ENCODE measurements at regions not wholly inside any gene's neighbourhood (a gene's known extent, or its start where the extent isn't known, plus 50 kb on each side); places are given as distances from the start of the nearest gene placed in this dataset.

GRCh38 chr22:48799227-48799970 lies 1028.3 kb downstream of the BRD1 start:
- no peak for DNase-seq (ENCODE audit: low read depth in 2 of 2)

- DNase-seq (ENCODE audit: low read depth in 2 of 2) = no peak
Measured at GRCh38 chr22:48798281-48799226, 1029.1 kb downstream of the BRD1 start.

GRCh38 chr22:48797731-48798130 lies 1029.9 kb downstream of the BRD1 start:
- DNase-seq (ENCODE audit: low read depth in 2 of 2) = no peak

- DNase-seq (ENCODE audit: low read depth in 2 of 2) = no peak
Measured at GRCh38 chr22:48796310-48797015, 1031.2 kb downstream of the BRD1 start.

GRCh38 chr22:48795664-48796063 lies 1032.0 kb downstream of the BRD1 start:
- DNase-seq (ENCODE audit: low read depth in 2 of 2) = no peak

- no peak for DNase-seq (ENCODE audit: low read depth in 2 of 2)
Measured at GRCh38 chr22:48794906-48795305, 1032.8 kb downstream of the BRD1 start.

GRCh38 chr22:48793949-48794348 lies 1033.7 kb downstream of the BRD1 start:
- no peak for DNase-seq (ENCODE audit: low read depth in 2 of 2)

- no peak for DNase-seq (ENCODE audit: low read depth in 2 of 2)
Measured at GRCh38 chr22:48786679-48786996, 1041.0 kb downstream of the BRD1 start.

- DNase-seq (ENCODE audit: low read depth in 2 of 2) = no peak
Measured at GRCh38 chr22:48785792-48786678, 1041.6 kb downstream of the BRD1 start.

- DNase-seq (ENCODE audit: low read depth in 2 of 2) = no peak
Measured at GRCh38 chr22:48784701-48785503, 1042.8 kb downstream of the BRD1 start.

GRCh38 chr22:48783821-48784266 lies 1043.8 kb downstream of the BRD1 start:
- DNase-seq (ENCODE audit: low read depth in 2 of 2) = no peak

- DNase-seq (ENCODE audit: low read depth in 2 of 2) = no peak
Measured at GRCh38 chr22:48782811-48783511, 1044.7 kb downstream of the BRD1 start.

- no peak for DNase-seq (ENCODE audit: low read depth in 2 of 2)
Measured at GRCh38 chr22:48782326-48782725, 1045.3 kb downstream of the BRD1 start.

- DNase-seq (ENCODE audit: low read depth in 2 of 2) = no peak
Measured at GRCh38 chr22:48781868-48782267, 1045.8 kb downstream of the BRD1 start.

- no peak for DNase-seq (ENCODE audit: low read depth in 2 of 2)
Measured at GRCh38 chr22:48781391-48781790, 1046.3 kb downstream of the BRD1 start.

GRCh38 chr22:48780597-48781277 lies 1046.9 kb downstream of the BRD1 start:
- no peak for DNase-seq (ENCODE audit: low read depth in 2 of 2)

GRCh38 chr22:48779661-48780596 lies 1047.7 kb downstream of the BRD1 start:
- DNase-seq (ENCODE audit: low read depth in 2 of 2) = no peak

GRCh38 chr22:48779211-48779643 lies 1048.4 kb downstream of the BRD1 start:
- DNase-seq (ENCODE audit: low read depth in 2 of 2) = no peak
